ENCODE measurements at regions not wholly inside any gene's neighbourhood (a gene's known extent, or its start where the extent isn't known, plus 50 kb on each side); places are given as distances from the start of the nearest gene placed in this dataset.

- Histone ChIP-seq H3K4ac (ENCODE audit: low read depth, low read length) (no peak overlapping the region), H4K91ac (ENCODE audit: insufficient read length, low read depth, low read length) (no peak overlapping the region), H3K14ac (ENCODE audit: insufficient read depth, low read length) (no peak overlapping the region), H3K23ac (ENCODE audit: insufficient read length, low read depth, low read length) (no peak overlapping the region), H4K5ac (ENCODE audit: insufficient read length, low read depth, low read length) (no peak overlapping the region), H2BK5ac (ENCODE audit: insufficient read length, low read length) (no peak overlapping the region), H3K18ac (ENCODE audit: insufficient read length, low read depth, low read length) (no peak overlapping the region), H3K27me3 (ENCODE audit: insufficient read depth, low read length) (no peaks in the 10 kb centered on the region), H3T11ph (ENCODE audit: low read length) (no peak overlapping the region), H2BK15ac (ENCODE audit: low read depth, low read length) (no peak overlapping the region), H3K56ac (ENCODE audit: insufficient read length, low read depth, low read length) (no peak overlapping the region), H3K9ac (ENCODE audit: extremely low read depth, insufficient read length, low read length) (no peak overlapping the region), H3K4me2 (ENCODE audit: insufficient read depth, insufficient read length, low read length) (no peak overlapping the region), H2BK20ac (ENCODE audit: low read depth, low read length, poor library complexity, severe bottlenecking) (no peak overlapping the region), H3K9me3 (ENCODE audit: control insufficient read depth, low read depth, low read length) (no peaks in the 10 kb centered on the region), H2AFZ (ENCODE audit: low read length) (no peak overlapping the region), H2AK5ac (ENCODE audit: insufficient read length, low read length) (no peak overlapping the region), H4K20me1 (ENCODE audit: control insufficient read depth, insufficient read depth, insufficient read length) (no peaks in the 10 kb centered on the region), H2BK120ac (ENCODE audit: low read depth, low read length, poor library complexity, severe bottlenecking) (no peak overlapping the region), H3K79me1 (ENCODE audit: insufficient read depth, low read depth, low read length, poor library complexity, severe bottlenecking) (no peaks in the 10 kb centered on the region), H4K8ac (replicated peaks; ENCODE audit: insufficient read length, low read depth, low read length) (no peak overlapping the region), H3K27ac (ENCODE audit: insufficient read length, low read depth, low read length) (no peak overlapping the region), H3K4me1 (ENCODE audit: insufficient read depth, low read length) (peaks cover 6% of the 10 kb centered on the region; the same call in 1 of the 2 replicates), H3K23me2 (ENCODE audit: insufficient read length, low read depth, low read length, poor library complexity, severe bottlenecking) (no peaks in the 10 kb centered on the region), H3K79me2 (ENCODE audit: insufficient read depth, low read length) (no peaks in the 10 kb centered on the region), H2BK12ac (ENCODE audit: insufficient read length, low read depth, low read length) (no peak overlapping the region)
- no peak for DNase-seq
- no CpG with 5 or more reads among the region's 3 CpGs for WGBS (ENCODE audit: extremely low coverage, insufficient read length, low lambda C conversion rate)
- TF ChIP-seq, protein P1, sequence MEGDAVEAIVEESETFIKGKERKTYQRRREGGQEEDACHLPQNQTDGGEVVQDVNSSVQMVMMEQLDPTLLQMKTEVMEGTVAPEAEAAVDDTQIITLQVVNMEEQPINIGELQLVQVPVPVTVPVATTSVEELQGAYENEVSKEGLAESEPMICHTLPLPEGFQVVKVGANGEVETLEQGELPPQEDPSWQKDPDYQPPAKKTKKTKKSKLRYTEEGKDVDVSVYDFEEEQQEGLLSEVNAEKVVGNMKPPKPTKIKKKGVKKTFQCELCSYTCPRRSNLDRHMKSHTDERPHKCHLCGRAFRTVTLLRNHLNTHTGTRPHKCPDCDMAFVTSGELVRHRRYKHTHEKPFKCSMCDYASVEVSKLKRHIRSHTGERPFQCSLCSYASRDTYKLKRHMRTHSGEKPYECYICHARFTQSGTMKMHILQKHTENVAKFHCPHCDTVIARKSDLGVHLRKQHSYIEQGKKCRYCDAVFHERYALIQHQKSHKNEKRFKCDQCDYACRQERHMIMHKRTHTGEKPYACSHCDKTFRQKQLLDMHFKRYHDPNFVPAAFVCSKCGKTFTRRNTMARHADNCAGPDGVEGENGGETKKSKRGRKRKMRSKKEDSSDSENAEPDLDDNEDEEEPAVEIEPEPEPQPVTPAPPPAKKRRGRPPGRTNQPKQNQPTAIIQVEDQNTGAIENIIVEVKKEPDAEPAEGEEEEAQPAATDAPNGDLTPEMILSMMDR (conservative IDR thresholded peaks at IDR 0.05): no peak
- Mint-ChIP-seq H3K27ac (no peak overlapping the region), H3K36me3 (ENCODE audit: insufficient read depth in 1 of 3, low read depth in 3 of 3) (peaks cover 0 to 8% (median 2%) of the 10 kb centered on the region in 3 experiments; a peak in 2 of 7 replicates), H3K9me3 (peaks cover 4 to 6% of the 10 kb centered on the region in 2 experiments; a peak in 4 of 5 replicates), H3K4me3 (no peak overlapping the region), H3K27me3 (ENCODE audit: low read depth) (peaks cover 5% of the 10 kb centered on the region), H3K4me1 (peaks cover 16 to 26% of the 10 kb centered on the region in 2 experiments)
Observed at GRCh38 chr13:52921194-52921593, 72.8 kb upstream of the PCDH8 start.
